ENCODE measurements at regions not wholly inside any gene's neighbourhood (a gene's known extent, or its start where the extent isn't known, plus 50 kb on each side); places are given as distances from the start of the nearest gene placed in this dataset.

- no peak for TF ChIP-seq CTCF (conservative IDR thresholded peaks at IDR 0.05)
- TF ChIP-seq ZFX (IDR thresholded peaks at IDR 0.05): no peak
Measured at GRCh38 chr9:31774571-31774970, 609.9 kb upstream of the ACO1 start.

Measured in C4-2B (cell line).